SK-N-MC (cell line): ENCODE measurements at regions not wholly inside any gene's neighbourhood (a gene's known extent, or its start where the extent isn't known, plus 50 kb on each side); places are given as distances from the start of the nearest gene placed in this dataset.

Experiments
- DNase-seq: peaks from one replicate; pipeline ENCODE4 v3.0.0-alpha.2; 2011; ENCODE audit warnings: low read depth, low spot score
- H3K27ac ChIP-seq: fragments of 200-600 bp; sonication (generic); 2 replicates; pipeline ENCODE4 v1.5.1; 2016; ENCODE audit warnings: mixed run types
- H3K36me3 ChIP-seq: fragments of 200-600 bp; sonication (generic); 2 replicates; pipeline ENCODE4 v1.6.1; 2017; ENCODE audit warnings: antibody characterized with exemption, low read length, mixed read lengths; ENCODE audit not compliant: insufficient read depth
- H3K4me3 ChIP-seq: fragments of 200-600 bp; sonication (generic); 2 replicates; pipeline ENCODE4 v1.5.1; 2016
- H3K9ac ChIP-seq: fragments of 200-600 bp; sonication (generic); 2 replicates; pipeline ENCODE4 v1.8.0; 2017; ENCODE audit warnings: mixed run types, mixed read lengths; ENCODE audit not compliant: insufficient read length
- H3K9me3 ChIP-seq: fragments of 200-600 bp; sonication (generic); 2 replicates; pipeline ENCODE4 v1.6.1; 2017; ENCODE audit warnings: low read depth, mild to moderate bottlenecking, antibody characterized with exemption, low read length, moderate library complexity, mixed read lengths
- EZH2 ChIP-seq: fragments of 200-600 bp; sonication (generic); IDR thresholded peaks from one replicate; pipeline ENCODE4 v1.6.1; 2017; ENCODE audit warnings: antibody characterized with exemption
- FOXP2 ChIP-seq: optimal IDR thresholded peaks from 2 replicates; pipeline ENCODE3; 2011; ENCODE audit warnings: mild to moderate bottlenecking, moderate library complexity; ENCODE audit not compliant: insufficient read depth; ENCODE audit errors: extremely low read length, control extremely low read depth
- POLR2AphosphoS5 ChIP-seq: IDR thresholded peaks from 2 replicates; pipeline ENCODE4 v1.6.1; 2012; ENCODE audit warnings: mild to moderate bottlenecking, low read depth, low read length, borderline replicate concordance

- Histone ChIP-seq H3K36me3 (no peaks in the 10 kb centered on the region), H3K9ac (no peak overlapping the region), H3K4me3 (no peak overlapping the region), H3K27ac (no peak overlapping the region), H3K9me3 (no peaks in the 10 kb centered on the region)
- TF ChIP-seq POLR2AphosphoS5: no peak
- no peak for TF ChIP-seq EZH2
- no peak for TF ChIP-seq FOXP2
- no peak for DNase-seq
Observed at GRCh38 chr5:90142541-90142940, 267.0 kb downstream of the CETN3 start.

DNA sequence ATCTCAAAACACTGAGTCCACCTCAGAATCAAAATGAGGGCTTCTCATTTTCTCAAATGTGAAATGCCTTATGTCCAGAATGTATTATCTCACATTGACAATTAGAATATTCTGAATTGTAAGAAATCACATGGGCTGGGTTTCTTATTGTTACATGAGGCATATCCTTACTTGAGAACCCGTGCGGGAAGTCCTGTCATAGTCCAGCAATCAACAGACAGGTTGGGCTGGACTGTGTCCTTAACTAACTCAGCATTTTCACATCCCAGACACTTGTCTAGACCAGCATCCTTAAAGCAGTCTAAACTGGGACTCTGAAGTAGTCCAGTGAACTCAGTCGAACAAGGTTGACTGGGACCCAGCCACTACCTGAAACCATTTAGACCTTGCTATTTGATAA is 267.6 kb downstream of the CETN3 start:
- Histone ChIP-seq H3K4me3 (no peak overlapping the region), H3K27ac (no peak overlapping the region), H3K36me3 (no peaks in the 10 kb centered on the region), H3K9ac (no peak overlapping the region), H3K9me3 (no peaks in the 10 kb centered on the region)
- TF ChIP-seq FOXP2 (no peak), POLR2AphosphoS5 (no peak), EZH2 (no peak)
- no peak for DNase-seq

DNA sequence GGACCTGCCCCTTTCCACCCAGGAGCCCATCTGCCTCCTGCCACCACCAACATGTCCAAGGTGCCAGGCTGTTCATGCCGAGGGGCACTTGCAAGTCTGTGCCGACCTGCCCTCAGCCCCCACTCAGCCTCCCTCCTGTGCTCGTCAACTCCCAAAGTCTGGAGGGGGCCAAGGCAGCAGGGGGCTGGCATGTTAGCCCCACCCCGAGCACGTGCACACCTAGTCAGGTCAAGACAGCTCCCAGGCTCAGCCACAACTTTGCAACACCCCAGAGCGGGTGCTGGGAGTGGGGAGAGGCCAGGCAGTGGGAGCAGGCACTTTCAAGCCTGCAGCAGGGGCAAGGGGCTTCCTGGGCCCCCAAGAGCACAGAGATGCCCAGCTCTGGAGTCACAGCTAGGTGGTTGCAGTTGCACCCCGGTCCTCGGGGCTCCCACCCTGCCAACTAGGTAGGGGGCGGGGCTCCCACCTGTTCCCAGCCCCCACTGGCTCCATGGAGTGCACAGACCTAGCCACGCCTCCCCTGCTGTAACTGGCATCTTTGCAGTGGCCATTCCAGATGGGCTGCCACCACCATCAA is 272.5 kb downstream of the CETN3 start:
- Histone ChIP-seq H3K9me3 (no peaks in the 10 kb centered on the region), H3K9ac (no peak overlapping the region), H3K36me3 (no peaks in the 10 kb centered on the region), H3K27ac (no peak overlapping the region), H3K4me3 (no peak overlapping the region)
- TF ChIP-seq POLR2AphosphoS5: no peak
- no peak for TF ChIP-seq FOXP2
- TF ChIP-seq EZH2: no peak
- DNase-seq: no peak

DNA sequence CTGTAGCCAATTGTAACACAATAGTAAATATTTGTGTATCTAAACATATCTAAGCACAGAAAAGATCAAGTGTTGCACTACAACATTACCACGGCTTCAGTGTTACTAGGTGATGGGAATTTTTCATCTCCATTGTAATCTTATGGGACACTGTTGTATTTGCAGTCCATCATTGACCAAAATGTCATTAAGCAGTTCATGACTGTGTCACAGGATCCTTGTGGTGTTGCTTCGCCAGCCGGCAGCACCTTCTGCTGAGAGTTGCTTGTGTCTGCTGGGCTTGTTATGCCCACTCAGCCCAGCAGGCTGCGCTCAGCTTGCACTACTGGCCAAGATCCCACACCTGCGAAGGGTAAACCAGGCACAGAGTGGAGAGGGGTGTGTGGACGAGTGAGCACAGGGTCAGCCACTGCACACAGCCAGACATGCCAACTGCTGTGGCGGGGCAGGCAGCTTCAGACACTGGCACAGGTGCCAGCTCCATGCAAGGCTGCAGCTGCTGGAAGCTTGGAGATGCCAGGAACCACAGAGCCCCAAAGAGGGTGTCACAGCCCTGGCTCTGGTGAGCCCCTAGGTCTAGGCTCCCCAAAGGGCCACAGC is 273.7 kb downstream of the CETN3 start:
- H3K9me3 ChIP-seq: no peaks in the 10 kb centered on the region
- no peak overlapping the region for H3K9ac ChIP-seq
- H3K4me3 ChIP-seq: no peak overlapping the region
- no peak for TF ChIP-seq EZH2
- no peak for TF ChIP-seq FOXP2
- no peak for TF ChIP-seq POLR2AphosphoS5
- H3K36me3 ChIP-seq: no peaks in the 10 kb centered on the region
- H3K27ac ChIP-seq: no peak overlapping the region
- no peak for DNase-seq

GRCh38 chr5:90134892-90135291 is 274.7 kb downstream of the CETN3 start:
- H3K36me3 ChIP-seq: no peaks in the 10 kb centered on the region
- no peak for DNase-seq
- no peak overlapping the region for H3K27ac ChIP-seq
- TF ChIP-seq FOXP2: no peak
- TF ChIP-seq EZH2: no peak
- no peak for TF ChIP-seq POLR2AphosphoS5
- no peak overlapping the region for H3K4me3 ChIP-seq
- H3K9me3 ChIP-seq: no peaks in the 10 kb centered on the region
- no peak overlapping the region for H3K9ac ChIP-seq

- H3K4me3 ChIP-seq: no peak overlapping the region
- H3K9ac ChIP-seq: no peak overlapping the region
- no peaks in the 10 kb centered on the region for H3K9me3 ChIP-seq
- H3K27ac ChIP-seq: no peak overlapping the region
- no peak for DNase-seq
- TF ChIP-seq POLR2AphosphoS5 (no peak), FOXP2 (no peak), EZH2 (no peak)
- no peaks in the 10 kb centered on the region for H3K36me3 ChIP-seq
Observed at GRCh38 chr5:90134381-90134780, 275.2 kb downstream of the CETN3 start.

DNA sequence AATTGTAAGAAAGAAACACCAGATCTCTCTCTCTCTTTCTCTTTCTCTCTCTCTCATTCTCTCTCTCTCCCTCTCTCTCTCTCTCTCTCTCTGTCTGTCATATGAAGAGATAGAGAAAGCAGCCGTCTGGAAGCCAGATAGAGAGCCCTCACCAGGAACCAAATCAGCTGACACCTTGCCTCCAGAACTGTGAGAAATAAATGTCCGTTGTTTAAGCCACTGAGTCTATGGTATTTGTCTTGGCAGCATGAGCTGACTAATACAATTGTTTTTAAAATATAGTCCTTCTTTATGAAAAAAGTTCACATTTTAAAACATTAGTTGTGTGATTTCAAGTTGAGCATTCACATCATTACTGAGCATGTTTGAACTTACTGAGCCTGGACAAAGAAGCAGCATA is 275.6 kb downstream of the CETN3 start:
- no peaks in the 10 kb centered on the region for H3K36me3 ChIP-seq
- H3K27ac ChIP-seq: no peak overlapping the region
- TF ChIP-seq FOXP2: no peak
- TF ChIP-seq EZH2: no peak
- no peak for TF ChIP-seq POLR2AphosphoS5
- no peaks in the 10 kb centered on the region for H3K9me3 ChIP-seq
- H3K4me3 ChIP-seq: no peak overlapping the region
- no peak for DNase-seq
- no peak overlapping the region for H3K9ac ChIP-seq

- no peak overlapping the region for H3K27ac ChIP-seq
- TF ChIP-seq FOXP2 (no peak), EZH2 (no peak), POLR2AphosphoS5 (no peak)
- no peak overlapping the region for H3K4me3 ChIP-seq
- H3K36me3 ChIP-seq: no peaks in the 10 kb centered on the region
- H3K9me3 ChIP-seq: no peaks in the 10 kb centered on the region
- DNase-seq: no peak
- H3K9ac ChIP-seq: no peak overlapping the region
Observed at GRCh38 chr5:90131383-90132133, 278.0 kb downstream of the CETN3 start.

- no peak for TF ChIP-seq FOXP2
- no peak for TF ChIP-seq EZH2
- no peak for TF ChIP-seq POLR2AphosphoS5
- Histone ChIP-seq H3K27ac (no peak overlapping the region), H3K36me3 (no peaks in the 10 kb centered on the region)
Observed at GRCh38 chr5:90128551-90128950, 281.0 kb downstream of the CETN3 start.

More at GRCh38 chr5:90128551-90128950, 281.0 kb downstream of the CETN3 start:
- no peak for DNase-seq
- Histone ChIP-seq H3K9me3 (no peaks in the 10 kb centered on the region), H3K4me3 (no peak overlapping the region), H3K9ac (no peak overlapping the region)
